GM12878 (cell line): ENCODE measurements at regions not wholly inside any gene's neighbourhood (a gene's known extent, or its start where the extent isn't known, plus 50 kb on each side); places are given as distances from the start of the nearest gene placed in this dataset.
A peak's percentile ranks its signal among the peaks of the same experiment; 100 is the strongest.

Experiments used
- ATAC-seq: fragments of 200-7000 bp; cut with Tn5 transposase; 3 replicates; pipeline ENCODE4 v1.9.1; 2020; ENCODE audit warnings: mild to moderate bottlenecking, moderate library complexity
- BruUV-seq: library from RNA; stranded (reverse); fragments of 400-500 nt; replicated peaks from 2 replicates; lab custom pipeline; 2021; lab: Mats Ljungman, UMichigan
- CTCF ChIA-PET: fragments of 300-600 bp; sonication (Branson Sonifier 250); formaldehyde crosslinking; extraction: SDS; loops from one replicate; lab custom pipeline; 2021; ENCODE audit warnings: inconsistent platforms; lab: Yijun Ruan, JAX
- POLR2A ChIA-PET: fragments of 350-600 bp; formaldehyde crosslinking; extraction: SDS; loops from one replicate; lab custom pipeline; 2021; ENCODE audit warnings: inconsistent platforms; lab: Charles Lee
- RAD21 ChIA-PET: fragments of 300-600 bp; sonication (Branson Sonifier 250); formaldehyde crosslinking; loops from one replicate; lab custom pipeline; 2023; ENCODE audit warnings: antibody characterized with exemption; ENCODE audit not compliant: unreplicated experiment; lab: Charles Lee
- SMC1A ChIA-PET: fragments of 300-600 bp; sonication (Branson Sonifier 250); formaldehyde crosslinking; loops from one replicate; lab custom pipeline; 2023; ENCODE audit not compliant: unreplicated experiment, uncharacterized antibody; lab: Charles Lee
- DNase-seq: peaks from one replicate; pipeline ENCODE4 v3.0.0-alpha.2; 2011; ENCODE audit warnings: low read depth, low spot score
- FAIRE-seq: peaks from 3 replicates; lab custom pipeline; 2011; peaks lifted over from hg19 to GRCh38; lab: Jason Lieb, UNC
- H2AFZ ChIP-seq: 2 replicates; pipeline ENCODE4 v1.6.0; 2011; ENCODE audit warnings: low read depth, low read length, control low read depth; ENCODE audit not compliant: control insufficient read depth
- H3K27ac ChIP-seq: 2 replicates; pipeline ENCODE4 v1.5.1; 2011; ENCODE audit warnings: control low read depth; ENCODE audit not compliant: control insufficient read depth, insufficient read depth
- H3K27me3 ChIP-seq, 2 experiments: replicated peaks in 1 of 2; 2 replicates each; pipeline versions ENCODE4 v1.6.0 to v1.6.1; 2011; ENCODE audit warnings: low read length in 1 of 2; ENCODE audit not compliant: control insufficient read depth in 2 of 2, insufficient read depth in 2 of 2
- H3K36me3 ChIP-seq, 2 experiments: 2 replicates each; pipeline ENCODE4 v1.5.1; 2011; ENCODE audit warnings: low read length in 1 of 2; ENCODE audit not compliant: control insufficient read depth in 2 of 2, insufficient read depth in 2 of 2
- H3K4me1 ChIP-seq: 2 replicates; pipeline ENCODE4 v1.6.1; 2011; ENCODE audit warnings: mild to moderate bottlenecking, low read length, moderate library complexity, mixed read lengths; ENCODE audit not compliant: control insufficient read depth, insufficient read depth
- H3K4me2 ChIP-seq: 2 replicates; pipeline ENCODE4 v1.6.0; 2011; ENCODE audit warnings: control low read depth; ENCODE audit not compliant: control insufficient read depth, insufficient read depth
- H3K4me3 ChIP-seq: fragments of 200-600 bp; sonication (generic); 2 replicates; pipeline ENCODE4 v1.5.1; 2016
- H3K79me2 ChIP-seq: 2 replicates; pipeline ENCODE4 v1.6.0; 2011; ENCODE audit warnings: low read length; ENCODE audit not compliant: control insufficient read depth, insufficient read depth
- H3K9ac ChIP-seq: 2 replicates; pipeline ENCODE4 v1.8.0; 2011; ENCODE audit warnings: low read length, control low read depth, mixed read lengths; ENCODE audit not compliant: control insufficient read depth, insufficient read depth
- H3K9me3 ChIP-seq: replicated peaks from 3 replicates; pipeline ENCODE4 v1.5.1; 2011; ENCODE audit warnings: mild to moderate bottlenecking, low read length; ENCODE audit not compliant: control insufficient read depth, insufficient read depth
- H4K20me1 ChIP-seq: 2 replicates; pipeline ENCODE4 v1.6.0; 2011; ENCODE audit not compliant: control insufficient read depth, insufficient read depth
- CEBPZ ChIP-seq: fragments of 150-350 bp; IDR thresholded peaks from 2 replicates; pipeline ENCODE4 v1.6.1; 2016; ENCODE audit warnings: low read depth, low read length
- EED ChIP-seq: sonication (generic); IDR thresholded peaks from 2 replicates; pipeline ENCODE4 v1.6.1; 2016; ENCODE audit warnings: antibody characterized with exemption, low read depth
- MTA2 ChIP-seq: fragments of 450-650 bp; IDR thresholded peaks from 2 replicates; pipeline ENCODE4 v1.6.1; 2016; ENCODE audit warnings: low read depth, mild to moderate bottlenecking, moderate library complexity
- NFYB ChIP-seq: IDR thresholded peaks from 2 replicates; pipeline ENCODE4 v1.6.1; 2011; ENCODE audit warnings: low read depth, mild to moderate bottlenecking, low read length, improper control_type of control experiment, moderate library complexity; ENCODE audit not compliant: insufficient read depth
- RELA ChIP-seq: fragments of 450-650 bp; IDR thresholded peaks from 2 replicates; pipeline ENCODE4 v1.8.0; 2014; ENCODE audit warnings: borderline replicate concordance; ENCODE audit not compliant: partially characterized antibody
- SIX5 ChIP-seq: IDR thresholded peaks from 2 replicates; pipeline ENCODE4 v1.6.1; 2011; ENCODE audit warnings: mild to moderate bottlenecking, low read depth, low read length, moderate library complexity; ENCODE audit not compliant: severe bottlenecking
- WGBS: methylation state at CpG from one replicate; pipeline ENCODE4 v1.1.6; 2016; ENCODE audit warnings: low lambda C conversion rate; ENCODE audit not compliant: insufficient replicate concordance, insufficient coverage; ENCODE audit errors: missing lambda C conversion rate; 5-methylcytosine and 5-hydroxymethylcytosine counted together
- in situ Hi-C: fragments of 300-500 bp; cut with MboI; formaldehyde crosslinking; loops from 9 replicates; pipeline ENCODE4 v1.14.3; 2018; ENCODE audit warnings: mixed read lengths
- intact Hi-C: fragments of 100-400 bp; cut with micrococcal nuclease; formaldehyde crosslinking; loops from one replicate; pipeline ENCODE4 v1.14.2; 2022; ENCODE audit not compliant: unreplicated experiment

GRCh38 chr15:98546329-98546728 is 102.0 kb upstream of the IGF1R start:
- intact Hi-C loops (no loop called here), in situ Hi-C loops (no loop called here)

More at GRCh38 chr15:98546329-98546728, 102.0 kb upstream of the IGF1R start:
- WGBS, result 33% methylated on average over 9 of the region's 9 CpGs
- no peak overlapping the region for H3K4me2 ChIP-seq
- no peak overlapping the region for H2AFZ ChIP-seq
- ATAC-seq (no peak), FAIRE-seq (no peak), DNase-seq (no peak)
- no peaks in the 10 kb centered on the region for H3K36me3 ChIP-seq
- H3K27ac ChIP-seq, result no peak overlapping the region
- peaks cover 3 to 10% of the 10 kb centered on the region in 2 experiments; a peak in 3 of 4 replicates for H3K27me3 ChIP-seq
- RAD21 ChIA-PET, result no interaction called here
- no peak overlapping the region for H3K4me3 ChIP-seq
- H3K4me1 ChIP-seq, result no peaks in the 10 kb centered on the region
- CTCF ChIA-PET, result no interaction called here
- TF ChIP-seq RELA, result no peak
- TF ChIP-seq MTA2, result no peak
- TF ChIP-seq NFYB, result peak; percentile 53
- no peak for TF ChIP-seq CEBPZ
- TF ChIP-seq EED, result no peak
- TF ChIP-seq SIX5, result no peak
- TF ChIP-seq, all 136 proteins: peak for 1
- H4K20me1 ChIP-seq, result no peaks in the 10 kb centered on the region
- ChIA-PET POLR2A (no interaction called here), SMC1A (no interaction called here)
- no peak overlapping the region for H3K9ac ChIP-seq
- no peaks in the 10 kb centered on the region; the same call in 1 of the 3 replicates for H3K9me3 ChIP-seq
- no peaks in the 10 kb centered on the region for H3K79me2 ChIP-seq
- BruUV-seq, result no TSS peak
